GM19468 (cell line): ENCODE measurements at regions not wholly inside any gene's neighbourhood (a gene's known extent, or its start where the extent isn't known, plus 50 kb on each side); places are given as distances from the start of the nearest gene placed in this dataset.

Experiments
- ATAC-seq: cut with Tn5 transposase; IDR thresholded peaks from one replicate; pipeline ENCODE4 v1.9.1; 2021; ENCODE audit warnings: mild to moderate bottlenecking, moderate library complexity, moderate number of reproducible peaks; ENCODE audit not compliant: unreplicated experiment; ENCODE audit errors: extremely low read depth

- ATAC-seq = no peak
Observed at GRCh38 chr20:12331236-12331635, 413.5 kb downstream of the BTBD3 start.

GRCh38 chr20:12337601-12338000 is 419.9 kb downstream of the BTBD3 start:
- ATAC-seq = no peak

GRCh38 chr20:12345978-12346377 is 428.3 kb downstream of the BTBD3 start:
- no peak for ATAC-seq

DNA sequence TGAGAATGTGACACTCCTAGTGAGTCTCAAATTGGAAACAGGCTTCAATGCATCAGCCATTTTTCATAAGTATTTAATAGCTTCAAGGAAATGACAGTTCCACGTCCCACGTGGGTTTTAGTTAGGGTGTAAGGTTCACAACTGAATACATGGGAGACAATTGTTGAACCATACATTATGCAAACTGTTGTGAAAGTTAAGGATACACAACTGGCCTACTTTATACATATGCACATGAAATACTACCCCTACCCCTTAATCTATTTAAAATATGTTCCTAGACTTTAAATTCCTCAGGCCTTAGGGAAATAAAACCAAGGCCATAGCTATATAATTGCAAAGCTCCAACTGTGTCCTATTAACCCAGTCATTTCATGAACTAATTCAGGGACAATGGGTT is 436.1 kb downstream of the BTBD3 start:
- ATAC-seq = no peak

GRCh38 chr20:12354725-12355124 is 437.0 kb downstream of the BTBD3 start:
- no peak for ATAC-seq

DNA sequence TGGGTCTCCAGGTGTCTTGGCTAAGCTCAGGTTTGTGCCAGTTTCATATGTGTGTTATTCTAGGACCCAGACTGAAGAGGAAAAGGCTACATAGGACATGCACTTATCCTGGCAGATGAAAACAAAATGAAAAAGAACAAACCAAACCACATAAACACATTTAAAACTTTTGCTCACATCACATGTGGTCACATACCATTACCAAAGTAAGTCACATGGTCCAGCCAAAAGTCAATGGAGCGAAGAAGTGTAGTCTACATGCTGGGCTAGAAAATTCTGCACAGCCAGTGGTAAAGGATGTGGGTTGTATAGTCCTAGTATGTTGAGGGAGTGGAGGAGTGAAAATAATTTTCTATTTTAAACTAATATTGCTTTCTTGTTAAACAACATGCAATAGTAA is 437.5 kb downstream of the BTBD3 start:
- no peak for ATAC-seq

DNA sequence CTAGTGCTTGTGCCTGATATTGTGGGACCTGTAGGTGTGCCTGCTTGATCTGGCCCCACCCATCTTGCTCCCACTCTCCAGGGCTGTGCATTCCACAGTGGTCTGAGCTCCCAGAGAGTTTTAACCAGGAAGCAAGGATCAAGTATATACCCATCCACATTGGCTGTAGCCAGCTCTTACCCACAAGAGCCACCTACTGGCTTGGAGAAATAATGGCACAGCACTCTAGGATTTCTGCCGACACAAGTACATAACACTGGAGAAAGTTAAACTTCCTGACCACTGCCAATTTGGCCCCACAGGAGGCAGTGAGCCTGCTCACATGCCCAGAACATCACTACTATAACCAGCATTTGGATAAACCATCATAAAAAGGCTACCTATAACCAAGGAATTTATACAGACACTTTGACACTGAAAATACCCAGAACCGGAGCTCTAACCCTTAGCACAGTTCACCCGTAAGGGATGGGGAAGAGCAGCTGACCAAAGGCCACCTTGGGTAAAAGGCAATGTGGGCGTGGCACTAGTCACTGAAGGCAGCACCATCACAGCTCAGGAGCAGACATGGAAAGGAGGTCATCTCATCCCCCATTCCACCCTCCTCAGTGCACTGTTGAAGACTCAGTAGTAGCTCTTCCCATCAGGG is 440.4 kb downstream of the BTBD3 start:
- no peak for ATAC-seq

DNA sequence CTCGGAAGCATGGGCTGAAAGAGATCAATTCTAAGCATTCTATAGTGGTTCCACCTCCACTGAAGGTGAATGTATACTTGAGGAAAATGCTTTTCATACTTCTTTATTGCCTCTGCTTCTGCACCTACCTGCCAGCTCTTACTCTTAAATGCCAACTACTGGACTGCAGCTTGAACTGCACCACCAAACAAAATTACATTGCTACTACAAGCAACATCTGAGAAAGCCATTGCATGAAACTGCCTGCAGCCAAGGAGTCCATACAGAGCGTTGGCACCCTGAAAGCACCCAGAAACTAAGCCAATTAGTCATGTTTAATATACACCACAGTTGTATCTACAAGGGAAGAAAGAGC is 440.9 kb downstream of the BTBD3 start:
- ATAC-seq = no peak

- ATAC-seq = no peak
Observed at GRCh38 chr20:12371990-12372389, 454.3 kb downstream of the BTBD3 start.

- no peak for ATAC-seq
Observed at GRCh38 chr20:12372557-12372956, 454.9 kb downstream of the BTBD3 start.

GRCh38 chr20:12375967-12376366 is 458.3 kb downstream of the BTBD3 start:
- no peak for ATAC-seq

DNA sequence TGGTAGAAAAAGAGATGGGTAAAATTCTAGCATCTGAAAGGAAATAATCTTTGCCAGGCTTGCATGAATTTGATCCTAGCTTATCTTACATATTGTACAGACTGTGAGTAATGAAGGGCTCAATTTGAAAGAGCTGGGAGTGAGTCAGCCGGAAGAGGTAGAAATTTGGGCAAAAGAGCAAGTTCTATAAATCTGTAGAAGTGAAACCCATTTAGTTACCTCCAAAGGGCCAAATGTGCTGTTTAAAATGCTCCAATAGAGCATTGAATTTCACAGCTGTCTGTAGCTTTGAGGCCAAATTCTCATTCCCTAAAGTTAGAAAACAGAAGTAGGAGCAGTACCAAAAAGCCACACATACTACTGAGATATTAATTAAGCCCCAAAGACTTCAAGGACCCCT is 466.1 kb downstream of the BTBD3 start:
- ATAC-seq = no peak

GRCh38 chr20:12386821-12387220 is 469.1 kb downstream of the BTBD3 start:
- no peak for ATAC-seq

- no peak for ATAC-seq
Observed at GRCh38 chr20:12391099-12391498, 473.4 kb downstream of the BTBD3 start.

- ATAC-seq = no peak
Observed at GRCh38 chr20:12394786-12395185, 477.1 kb downstream of the BTBD3 start.

- no peak for ATAC-seq
Observed at GRCh38 chr20:12395353-12395752, 477.7 kb downstream of the BTBD3 start.

DNA sequence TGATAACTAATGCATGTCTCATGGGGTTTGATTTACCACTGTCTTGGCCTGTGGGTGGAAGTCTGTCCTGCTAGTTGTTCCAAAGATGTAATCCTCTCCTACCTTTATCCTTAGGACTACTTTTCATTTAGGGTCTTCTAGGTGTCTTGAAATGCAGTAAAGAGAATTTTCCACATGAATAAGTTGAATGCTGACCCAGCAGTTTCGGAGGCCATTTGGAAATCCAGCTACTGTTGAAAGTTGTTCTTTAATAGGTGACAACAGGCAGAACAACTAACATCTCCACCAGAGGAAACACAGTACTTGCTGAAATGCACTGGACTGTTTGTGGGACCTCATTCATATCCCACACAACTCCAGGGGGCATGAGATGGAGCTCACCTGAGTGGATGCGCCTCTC is 478.1 kb downstream of the BTBD3 start:
- ATAC-seq = no peak

DNA sequence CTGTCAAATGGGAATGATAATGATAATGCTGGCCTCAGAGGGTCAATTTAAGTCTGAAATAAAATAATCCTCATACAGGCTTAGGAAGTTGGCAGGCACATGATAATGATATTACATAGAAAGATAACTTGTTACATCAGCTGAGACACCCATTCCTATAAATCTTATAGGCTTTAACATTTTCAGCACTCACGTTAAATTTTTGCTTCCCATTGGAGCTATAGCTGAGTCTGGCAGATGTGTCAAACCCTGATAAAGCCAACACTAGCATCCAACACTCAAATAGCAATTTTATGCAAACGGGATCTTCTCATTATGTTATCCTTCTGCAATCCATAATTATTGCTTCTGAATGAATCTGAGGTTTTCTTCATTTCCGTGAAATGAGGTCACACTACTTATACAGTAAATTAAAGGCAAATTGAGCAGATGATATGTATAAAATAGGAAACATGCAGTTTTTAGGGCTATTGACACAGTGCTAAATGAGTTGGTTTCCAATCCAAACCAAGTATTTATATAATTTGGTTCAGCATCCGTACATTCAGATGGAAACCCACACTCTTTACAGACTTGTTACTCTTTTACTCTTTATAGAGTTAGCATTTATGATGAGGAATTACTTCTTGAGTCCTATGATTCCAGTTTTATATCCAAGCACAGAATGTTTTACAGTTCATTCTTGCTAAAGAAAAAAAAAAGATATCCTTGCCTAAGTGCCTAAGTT is 481.6 kb downstream of the BTBD3 start:
- no peak for ATAC-seq

GRCh38 chr20:12404941-12405340 is 487.2 kb downstream of the BTBD3 start:
- no peak for ATAC-seq

GRCh38 chr20:12406978-12407377 is 489.3 kb downstream of the BTBD3 start:
- no peak for ATAC-seq

GRCh38 chr20:12409501-12409900 is 491.8 kb downstream of the BTBD3 start:
- ATAC-seq = no peak

DNA sequence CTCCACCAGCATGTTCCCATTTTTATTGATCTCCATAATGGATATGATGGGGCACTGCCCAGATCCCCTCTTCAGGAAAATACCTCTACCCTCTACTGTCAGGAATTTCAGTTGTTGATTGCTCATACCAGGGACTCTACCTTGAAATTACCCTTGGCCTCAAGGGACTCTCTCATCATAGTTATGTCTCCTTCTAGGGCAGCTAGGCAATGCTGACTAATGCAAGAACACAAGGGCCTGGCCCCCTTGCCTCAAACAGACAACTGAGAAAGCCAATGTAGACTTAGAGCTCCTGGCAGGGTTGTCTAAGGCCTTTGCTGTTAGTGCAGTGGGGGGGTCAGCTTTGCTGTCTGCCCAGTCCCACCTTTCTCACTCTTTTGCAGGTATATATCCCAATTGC is 493.1 kb downstream of the BTBD3 start:
- no peak for ATAC-seq
